Lung (tissue), 11 donors: ENCODE measurements at regions not wholly inside any gene's neighbourhood (a gene's known extent, or its start where the extent isn't known, plus 50 kb on each side); places are given as distances from the start of the nearest gene placed in this dataset.
A peak's percentile ranks its signal among the peaks of the same experiment; 100 is the strongest.

Experiments
- ATAC-seq: fragments of 200-7000 bp; cut with Tn5 transposase; one replicate; pipeline ENCODE4 v1.9.1; 2020; ENCODE audit warnings: moderate number of reproducible peaks; ENCODE audit not compliant: insufficient read depth, low FRiP score
- DNase-seq, 3 donors: peaks; one replicate each; pipeline ENCODE4 v3.0.0-alpha.2; 2013 to 2017
- H3K27ac ChIP-seq, 2 donors: one replicate each; pipeline ENCODE4 v1.5.1; 2013; ENCODE audit warnings: mild to moderate bottlenecking in 2 of 2, moderate library complexity in 2 of 2, control low read depth in 1 of 2, inconsistent platforms in 1 of 2, low read depth in 1 of 2, low read length in 1 of 2
- H3K27me3 ChIP-seq, 3 donors: one replicate each; pipeline ENCODE4 v1.5.1; 2013; ENCODE audit warnings: low read length in 2 of 3; ENCODE audit not compliant: control insufficient read depth in 3 of 3, insufficient read depth in 3 of 3
- H3K36me3 ChIP-seq, 4 donors: one replicate each; pipeline ENCODE4 v1.5.1; 2013; ENCODE audit warnings: low read length in 4 of 4, mild to moderate bottlenecking in 1 of 4, moderate library complexity in 1 of 4; ENCODE audit not compliant: control insufficient read depth in 4 of 4, insufficient read depth in 4 of 4
- H3K4me1 ChIP-seq, 5 donors: one replicate each; pipeline ENCODE4 v1.5.1; 2013; ENCODE audit warnings: low read length in 5 of 5, mild to moderate bottlenecking in 2 of 5, moderate library complexity in 1 of 5; ENCODE audit not compliant: control insufficient read depth in 5 of 5, insufficient read depth in 5 of 5
- H3K4me3 ChIP-seq: one replicate; pipeline ENCODE4 v1.5.1; 2013; ENCODE audit warnings: mild to moderate bottlenecking, control low read depth, moderate library complexity
- H3K9ac ChIP-seq, 2 donors: one replicate each; pipeline ENCODE4 v1.5.1; 2013; ENCODE audit warnings: low read length in 2 of 2, control low read depth in 1 of 2; ENCODE audit not compliant: insufficient read depth in 1 of 2
- H3K9me3 ChIP-seq, 4 donors: one replicate each; pipeline ENCODE4 v1.5.1; 2013; ENCODE audit warnings: low read length in 3 of 4, mild to moderate bottlenecking in 1 of 4, moderate library complexity in 1 of 4; ENCODE audit not compliant: control insufficient read depth in 4 of 4, insufficient read depth in 3 of 4
- CTCF ChIP-seq: IDR thresholded peaks from 2 replicates; pipeline ENCODE4 v1.5.1; 2012; ENCODE audit warnings: mild to moderate bottlenecking; ENCODE audit errors: control extremely low read depth, extremely low read depth
- WGBS, 2 donors: extraction: QIAGEN DNeasy Blood & Tissue Kit; methylation state at CpG; one replicate each; pipeline ENCODE4 v1.1.7; 2013; 5-methylcytosine and 5-hydroxymethylcytosine counted together
- donor health status: control.
- donor health status: control.
- donor health status: Bipolar disorder and iron deficiency.
- donor health status: healthy.
- donor health status: DM: yes; HTN: yes; CAD: no.

- Histone ChIP-seq H3K27me3 (no peaks in the 10 kb centered on the region), H3K27ac (no peak overlapping the region)
- WGBS, 2 donors = 66 to 76% methylated on average over 3 of the region's 3 CpGs
Measured at GRCh38 chr18:40197711-40198110, 1757.3 kb upstream of the PIK3C3 start.

GRCh38 chr18:40186677-40187076, 1768.4 kb upstream of the PIK3C3 start:
- no peak for TF ChIP-seq CTCF
- ATAC-seq (no peak), DNase-seq (no peak)

More at GRCh38 chr18:40197711-40198110, 1757.3 kb upstream of the PIK3C3 start:
- ATAC-seq = no peak
- DNase-seq = no peak
- H3K9me3 ChIP-seq = peaks cover 0 to 2% (median 0%) of the 10 kb centered on the region in 4 donors
- H3K9ac ChIP-seq = no peak overlapping the region
- no peak for TF ChIP-seq CTCF
- no peak overlapping the region for H3K4me3 ChIP-seq
- no peaks in the 10 kb centered on the region for H3K4me1 ChIP-seq
- H3K36me3 ChIP-seq = no peaks in the 10 kb centered on the region

GRCh38 chr18:40179729-40180461, 1775.1 kb upstream of the PIK3C3 start:
- DNase-seq = peak in 1 of 3 donors; percentile 32
- 73 to 87% methylated on average over 2 of the region's 2 CpGs for WGBS, 2 donors
- Histone ChIP-seq H3K4me3 (no peak overlapping the region), H3K9me3 (no peaks in the 10 kb centered on the region), H3K4me1 (no peaks in the 10 kb centered on the region), H3K27me3 (no peaks in the 10 kb centered on the region), H3K36me3 (no peaks in the 10 kb centered on the region), H3K9ac (no peak overlapping the region), H3K27ac (no peak overlapping the region)
- ATAC-seq = no peak
- TF ChIP-seq CTCF = no peak

More at GRCh38 chr18:40186677-40187076, 1768.4 kb upstream of the PIK3C3 start:
- H3K4me3 ChIP-seq = no peak overlapping the region
- H3K9ac ChIP-seq = no peak overlapping the region
- H3K9me3 ChIP-seq = no peaks in the 10 kb centered on the region
- H3K36me3 ChIP-seq = no peaks in the 10 kb centered on the region
- no peaks in the 10 kb centered on the region for H3K4me1 ChIP-seq
- no peak overlapping the region for H3K27ac ChIP-seq
- no peaks in the 10 kb centered on the region for H3K27me3 ChIP-seq

GRCh38 chr18:40168026-40168425, 1787.0 kb upstream of the PIK3C3 start:
- DNase-seq (no peak), ATAC-seq (no peak)
- H3K36me3 ChIP-seq = no peaks in the 10 kb centered on the region
- H3K9ac ChIP-seq = no peak overlapping the region
- H3K27ac ChIP-seq = no peak overlapping the region
- H3K9me3 ChIP-seq = no peaks in the 10 kb centered on the region
- no peak overlapping the region for H3K4me3 ChIP-seq
- no peak for TF ChIP-seq CTCF
- 77 to 86% methylated on average over 1 of the region's 1 CpG for WGBS, 2 donors
- no peaks in the 10 kb centered on the region for H3K27me3 ChIP-seq
- H3K4me1 ChIP-seq = peaks cover 0 to 5% (median 0%) of the 10 kb centered on the region in 5 donors
